Peyer's patch (tissue), 4 donors: ENCODE measurements at regions not wholly inside any gene's neighbourhood (a gene's known extent, or its start where the extent isn't known, plus 50 kb on each side); places are given as distances from the start of the nearest gene placed in this dataset.

Source experiments
- DNase-seq, 3 donors: peaks; one replicate each; pipeline ENCODE4 v3.0.0-alpha.2; 2017 to 2019
- H3K27ac ChIP-seq, 4 donors: fragments of 200-600 bp; sonication (generic); one replicate each; pipeline ENCODE4 v1.5.1; 2016 to 2019
- H3K27me3 ChIP-seq, 2 donors: fragments of 200-600 bp; sonication (generic); one replicate each; pipeline ENCODE4 v1.5.1; 2019
- H3K36me3 ChIP-seq, 3 donors: fragments of 200-600 bp; sonication (generic); one replicate each; pipeline ENCODE4 v1.5.1; 2016 to 2019
- H3K4me1 ChIP-seq, 4 donors: fragments of 200-600 bp; sonication (generic); one replicate each; pipeline ENCODE4 v1.5.1; 2016 to 2019
- H3K4me3 ChIP-seq, 4 donors: fragments of 200-600 bp; sonication (generic); 1 replicate in 3 of 4; 2 replicates in 1 of 4; pipeline ENCODE4 v1.5.1; 2016 to 2019; ENCODE audit warnings: mild to moderate bottlenecking in 1 of 4
- H3K9me3 ChIP-seq, 4 donors: fragments of 200-600 bp; sonication (generic); one replicate each; pipeline ENCODE4 v1.5.1; 2016 to 2019; ENCODE audit warnings: mild to moderate bottlenecking in 1 of 4
- POLR2A ChIP-seq, 2 donors: fragments of 450-650 bp; IDR thresholded peaks; one replicate each; pipeline ENCODE4 v1.5.1; 2017; ENCODE audit warnings: antibody characterized with exemption in 2 of 2, mild to moderate bottlenecking in 2 of 2, moderate library complexity in 2 of 2
- TF ChIP-seq, protein P1 (sequence below), 6 experiments: fragments of 450-650 bp in 4 of 6; fragments of 200-600 bp in 2 of 6; sonication (generic) in 1 of 6; IDR thresholded peaks; one replicate each; pipeline ENCODE4 v1.5.1; 2017 to 2019; ENCODE audit warnings: antibody characterized with exemption in 6 of 6, mild to moderate bottlenecking in 3 of 6, moderate library complexity in 1 of 6

- H3K4me1 ChIP-seq, result no peaks in the 10 kb centered on the region
- no peak overlapping the region for H3K4me3 ChIP-seq
- H3K27ac ChIP-seq, result no peak overlapping the region
- no peaks in the 10 kb centered on the region for H3K27me3 ChIP-seq
- no peaks in the 10 kb centered on the region for H3K9me3 ChIP-seq
- no peak for DNase-seq
- no peaks in the 10 kb centered on the region for H3K36me3 ChIP-seq
- TF ChIP-seq, protein P1, sequence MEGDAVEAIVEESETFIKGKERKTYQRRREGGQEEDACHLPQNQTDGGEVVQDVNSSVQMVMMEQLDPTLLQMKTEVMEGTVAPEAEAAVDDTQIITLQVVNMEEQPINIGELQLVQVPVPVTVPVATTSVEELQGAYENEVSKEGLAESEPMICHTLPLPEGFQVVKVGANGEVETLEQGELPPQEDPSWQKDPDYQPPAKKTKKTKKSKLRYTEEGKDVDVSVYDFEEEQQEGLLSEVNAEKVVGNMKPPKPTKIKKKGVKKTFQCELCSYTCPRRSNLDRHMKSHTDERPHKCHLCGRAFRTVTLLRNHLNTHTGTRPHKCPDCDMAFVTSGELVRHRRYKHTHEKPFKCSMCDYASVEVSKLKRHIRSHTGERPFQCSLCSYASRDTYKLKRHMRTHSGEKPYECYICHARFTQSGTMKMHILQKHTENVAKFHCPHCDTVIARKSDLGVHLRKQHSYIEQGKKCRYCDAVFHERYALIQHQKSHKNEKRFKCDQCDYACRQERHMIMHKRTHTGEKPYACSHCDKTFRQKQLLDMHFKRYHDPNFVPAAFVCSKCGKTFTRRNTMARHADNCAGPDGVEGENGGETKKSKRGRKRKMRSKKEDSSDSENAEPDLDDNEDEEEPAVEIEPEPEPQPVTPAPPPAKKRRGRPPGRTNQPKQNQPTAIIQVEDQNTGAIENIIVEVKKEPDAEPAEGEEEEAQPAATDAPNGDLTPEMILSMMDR (IDR thresholded peaks at IDR 0.05), result no peak
- TF ChIP-seq POLR2A (IDR thresholded peaks at IDR 0.05), result no peak
These were observed 397.9 kb downstream of the NYAP2 start for GRCh38 chr2:225797394-225797793.

DNA sequence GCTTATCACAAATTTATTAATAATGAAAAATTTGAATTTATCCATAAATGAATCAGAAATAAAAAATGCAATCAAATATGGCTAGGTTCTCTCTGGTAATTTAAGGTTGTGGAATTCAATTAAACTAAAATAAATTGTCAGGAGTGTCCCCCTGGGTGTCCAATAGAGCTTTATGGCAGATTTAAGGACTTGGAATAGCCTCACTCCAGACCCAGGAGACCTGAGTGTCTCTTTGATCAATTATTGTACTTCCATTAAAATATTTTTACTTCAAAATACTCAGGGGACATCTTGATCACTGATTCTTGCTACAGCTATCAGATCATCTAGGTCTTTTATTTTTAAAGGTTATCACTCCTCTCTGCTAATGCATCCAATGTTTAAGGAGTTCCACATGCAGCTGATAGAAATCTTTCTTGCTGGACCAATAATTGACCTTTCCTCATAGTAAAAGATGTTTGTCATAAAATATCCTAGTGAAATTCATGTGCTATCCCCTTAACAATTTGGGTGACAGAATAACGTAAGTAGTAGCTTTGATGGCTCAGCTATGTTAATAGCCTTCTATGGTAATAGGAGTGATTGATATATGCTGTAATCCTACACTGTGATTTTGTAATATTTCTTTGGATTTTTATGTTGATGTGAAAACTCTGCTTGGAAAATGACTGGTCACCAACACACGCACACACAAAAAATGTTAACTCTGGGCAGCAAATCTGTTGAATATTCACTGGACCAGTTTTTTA lies 395.3 kb downstream of the NYAP2 start:
- Histone ChIP-seq H3K4me1 (no peaks in the 10 kb centered on the region), H3K27ac (no peak overlapping the region), H3K36me3 (no peaks in the 10 kb centered on the region), H3K9me3 (no peaks in the 10 kb centered on the region), H3K27me3 (no peaks in the 10 kb centered on the region), H3K4me3 (no peak overlapping the region)
- DNase-seq, result no peak
- TF ChIP-seq, protein P1 (IDR thresholded peaks at IDR 0.05), result no peak
- no peak for TF ChIP-seq POLR2A (IDR thresholded peaks at IDR 0.05)

- no peaks in the 10 kb centered on the region for H3K4me1 ChIP-seq
- DNase-seq, result no peak
- no peaks in the 10 kb centered on the region for H3K9me3 ChIP-seq
- H3K4me3 ChIP-seq, result no peak overlapping the region
- TF ChIP-seq, protein P1 (IDR thresholded peaks at IDR 0.05), result no peak
- no peaks in the 10 kb centered on the region for H3K27me3 ChIP-seq
- H3K36me3 ChIP-seq, result no peaks in the 10 kb centered on the region
- H3K27ac ChIP-seq, result no peak overlapping the region
These were observed 394.4 kb downstream of the NYAP2 start for GRCh38 chr2:225793736-225794550.

GRCh38 chr2:225788571-225789094 lies 389.1 kb downstream of the NYAP2 start:
- Histone ChIP-seq H3K27ac (no peak overlapping the region), H3K4me1 (no peaks in the 10 kb centered on the region), H3K9me3 (no peaks in the 10 kb centered on the region), H3K36me3 (no peaks in the 10 kb centered on the region), H3K4me3 (no peak overlapping the region), H3K27me3 (no peaks in the 10 kb centered on the region)
- TF ChIP-seq POLR2A (IDR thresholded peaks at IDR 0.05), result no peak
- TF ChIP-seq, protein P1 (IDR thresholded peaks at IDR 0.05), result no peak
- no peak for DNase-seq

GRCh38 chr2:225787497-225787896 lies 388.0 kb downstream of the NYAP2 start:
- DNase-seq, result no peak
- H3K4me3 ChIP-seq, result no peak overlapping the region
- H3K27me3 ChIP-seq, result no peaks in the 10 kb centered on the region
- no peaks in the 10 kb centered on the region for H3K4me1 ChIP-seq
- TF ChIP-seq, protein P1 (IDR thresholded peaks at IDR 0.05), result no peak
- TF ChIP-seq POLR2A (IDR thresholded peaks at IDR 0.05), result no peak
- no peak overlapping the region for H3K27ac ChIP-seq
- no peaks in the 10 kb centered on the region for H3K9me3 ChIP-seq
- H3K36me3 ChIP-seq, result no peaks in the 10 kb centered on the region
